Keratinocyte (primary cell): ENCODE measurements at regions not wholly inside any gene's neighbourhood (a gene's known extent, or its start where the extent isn't known, plus 50 kb on each side); places are given as distances from the start of the nearest gene placed in this dataset.

Experiments used
- DNase-seq: peaks from one replicate; pipeline ENCODE4 v3.0.0-alpha.2; 2011; ENCODE audit warnings: low read depth, missing footprints, low spot score
- FAIRE-seq: peaks from 2 replicates; lab custom pipeline; 2011; peaks lifted over from hg19 to GRCh38; lab: Jason Lieb, UNC
- H2AFZ ChIP-seq: 2 replicates; pipeline ENCODE4 v1.6.0; 2012; ENCODE audit warnings: low read length, control low read depth, inconsistent platforms; ENCODE audit not compliant: control insufficient read depth
- H3K27ac ChIP-seq: 2 replicates; pipeline ENCODE4 v1.5.1; 2011; ENCODE audit warnings: low read length; ENCODE audit not compliant: control insufficient read depth, insufficient read depth
- H3K27me3 ChIP-seq: 3 replicates; pipeline ENCODE4 v1.6.0; 2011; ENCODE audit warnings: low read length; ENCODE audit not compliant: control insufficient read depth, insufficient read depth; ENCODE audit errors: extremely low read depth
- H3K36me3 ChIP-seq, 2 experiments: 2 replicates in 1 of 2; 3 replicates in 1 of 2; pipeline ENCODE4 v1.5.1; 2011; ENCODE audit warnings: low read length in 2 of 2, mild to moderate bottlenecking in 1 of 2; ENCODE audit not compliant: control insufficient read depth in 2 of 2, insufficient read depth in 2 of 2; ENCODE audit errors: extremely low read depth in 1 of 2
- H3K4me1 ChIP-seq: 3 replicates; pipeline ENCODE4 v1.5.1; 2011; ENCODE audit warnings: low read length; ENCODE audit not compliant: control insufficient read depth, insufficient read depth; ENCODE audit errors: extremely low read depth
- H3K4me2 ChIP-seq: 3 replicates; pipeline ENCODE4 v1.6.0; 2011; ENCODE audit warnings: low read depth, low read length; ENCODE audit not compliant: control insufficient read depth, insufficient read depth; ENCODE audit errors: extremely low read depth
- H3K4me3 ChIP-seq, 3 experiments: fragments of 200-600 bp in 1 of 3; sonication (generic) in 1 of 3; 2 replicates in 2 of 3; 3 replicates in 1 of 3; pipeline ENCODE4 v1.5.1; 2011 to 2016; ENCODE audit warnings: low read length in 3 of 3, mild to moderate bottlenecking in 3 of 3, control low read depth in 2 of 3, inconsistent platforms in 1 of 3, low read depth in 1 of 3, mixed read lengths in 1 of 3, mixed run types in 1 of 3, moderate library complexity in 1 of 3; ENCODE audit not compliant: control insufficient read depth in 2 of 3, insufficient read depth in 2 of 3; ENCODE audit errors: extremely low read depth in 1 of 3
- H3K79me2 ChIP-seq: 2 replicates; pipeline ENCODE4 v1.6.0; 2012; ENCODE audit warnings: low read length; ENCODE audit not compliant: control insufficient read depth, insufficient read depth
- H3K9ac ChIP-seq: 3 replicates; pipeline ENCODE4 v1.6.0; 2011; ENCODE audit warnings: low read length; ENCODE audit not compliant: control insufficient read depth, insufficient read depth; ENCODE audit errors: extremely low read depth
- H3K9me1 ChIP-seq: 3 replicates; pipeline ENCODE4 v1.6.0; 2011; ENCODE audit warnings: low read length; ENCODE audit not compliant: control insufficient read depth, insufficient read depth; ENCODE audit errors: extremely low read depth
- H3K9me3 ChIP-seq: 2 replicates; pipeline ENCODE4 v1.5.1; 2012; ENCODE audit warnings: low read depth, low read length; ENCODE audit not compliant: control insufficient read depth
- H4K20me1 ChIP-seq: 3 replicates; pipeline ENCODE4 v1.6.0; 2011; ENCODE audit warnings: low read length; ENCODE audit not compliant: control insufficient read depth, insufficient read depth; ENCODE audit errors: extremely low read depth
- CTCF ChIP-seq, 3 experiments: IDR thresholded peaks in 1 of 3; conservative IDR thresholded peaks in 1 of 3; optimal IDR thresholded peaks in 1 of 3; 2 replicates in 2 of 3; 3 replicates in 1 of 3; pipeline versions ENCODE3 to v1.5.1; 2011; ENCODE audit warnings: low read length in 3 of 3, mild to moderate bottlenecking in 3 of 3, moderate library complexity in 2 of 3, control low read depth in 1 of 3, inconsistent platforms in 1 of 3; ENCODE audit not compliant: insufficient read depth in 2 of 3; ENCODE audit errors: extremely low read depth in 1 of 3
- EZH2 ChIP-seq: IDR thresholded peaks from one replicate; pipeline ENCODE4 v1.6.1; 2012; ENCODE audit warnings: inconsistent platforms, mild to moderate bottlenecking, low read length, moderate library complexity
- dilution Hi-C: fragments of 300-500 bp; cut with MboI; formaldehyde crosslinking; loops from one replicate; pipeline ENCODE4 v1.7.0; 2020; ENCODE audit warnings: low sequenced_read_pairs; ENCODE audit not compliant: extremely low pct_ligation_motif_present

- H3K9me3 ChIP-seq, result no peaks in the 10 kb centered on the region
- FAIRE-seq (no peak), DNase-seq (no peak)
- H3K4me2 ChIP-seq, result peak overlapping the region; percentile 29
- H3K9me1 ChIP-seq, result no peaks in the 10 kb centered on the region
- no peaks in the 10 kb centered on the region for H4K20me1 ChIP-seq
- TF ChIP-seq CTCF (optimal IDR thresholded peaks at IDR 0.05 in 1 of 3, IDR thresholded peaks at IDR 0.05 in 1 of 3, conservative IDR thresholded peaks at IDR 0.05 in 1 of 3; ENCODE audit: extremely low read depth in 1 of 3, insufficient read depth in 2 of 3, low read length in 3 of 3) (no peak), EZH2 (no peak)
- H3K27ac ChIP-seq, result no peak overlapping the region
- dilution Hi-C loops, result no loop called here
- no peaks in the 10 kb centered on the region for H3K36me3 ChIP-seq
- peak overlapping the region; percentile 11 for H3K9ac ChIP-seq
- peaks cover 16% of the 10 kb centered on the region for H3K4me1 ChIP-seq
- H3K27me3 ChIP-seq, result no peaks in the 10 kb centered on the region
- H2AFZ ChIP-seq, result peak overlapping the region; percentile 23
- no peaks in the 10 kb centered on the region for H3K79me2 ChIP-seq
- H3K4me3 ChIP-seq, result peak overlapping the region; percentile 13 to 44 (median 39)
Observed at GRCh38 chr14:61188196-61188595, 92.9 kb downstream of the TMEM30B start.

DNA sequence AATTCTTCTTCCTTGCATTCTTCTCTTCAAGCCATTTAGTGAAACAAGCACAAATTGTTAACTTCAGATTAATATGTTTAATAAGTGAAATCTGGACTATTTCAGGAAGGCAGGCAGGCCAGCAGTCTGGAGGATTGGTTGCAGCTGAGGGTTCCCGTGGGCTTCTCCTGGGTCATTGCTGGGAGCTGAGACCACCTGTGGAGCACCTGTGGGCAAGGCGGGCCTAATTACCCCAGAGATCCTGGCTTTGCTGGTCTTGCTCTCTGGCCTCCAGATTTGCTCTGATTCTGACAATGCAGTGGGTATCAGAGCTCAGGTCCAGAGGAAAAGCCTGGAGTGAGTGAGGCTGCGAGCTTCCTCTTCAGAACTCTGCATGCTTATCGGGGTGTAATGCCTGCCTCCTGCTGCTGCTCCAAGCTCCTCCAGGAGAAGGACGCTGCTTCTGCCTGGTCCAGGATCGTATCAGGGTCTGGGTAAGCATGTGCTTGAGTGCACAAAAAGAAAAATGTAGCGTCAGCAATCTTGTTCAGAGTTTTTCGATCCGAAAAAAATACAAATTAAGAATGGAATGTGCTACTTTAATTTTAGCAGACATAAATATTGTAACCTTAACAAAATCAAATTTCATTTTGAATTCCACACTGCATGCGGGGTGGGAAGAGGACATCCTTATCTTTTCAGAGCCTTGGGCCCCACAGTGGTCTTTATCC is 93.8 kb downstream of the TMEM30B start:
- H4K20me1 ChIP-seq, result no peaks in the 10 kb centered on the region
- TF ChIP-seq CTCF (optimal IDR thresholded peaks at IDR 0.05 in 1 of 3, IDR thresholded peaks at IDR 0.05 in 1 of 3, conservative IDR thresholded peaks at IDR 0.05 in 1 of 3; ENCODE audit: extremely low read depth in 1 of 3, insufficient read depth in 2 of 3, low read length in 3 of 3) (no peak), EZH2 (no peak)
- DNase-seq, result no peak
- H3K9me3 ChIP-seq, result no peaks in the 10 kb centered on the region
- dilution Hi-C loops, result no loop called here
- no peaks in the 10 kb centered on the region for H3K9me1 ChIP-seq
- H3K36me3 ChIP-seq, result no peaks in the 10 kb centered on the region
- H3K4me2 ChIP-seq, result no peak overlapping the region
- H3K27ac ChIP-seq, result no peak overlapping the region
- H3K4me1 ChIP-seq, result peaks cover 16% of the 10 kb centered on the region
- no peaks in the 10 kb centered on the region for H3K27me3 ChIP-seq
- no peak for FAIRE-seq
- no peak overlapping the region for H3K9ac ChIP-seq
- no peak overlapping the region for H3K4me3 ChIP-seq
- no peak overlapping the region for H2AFZ ChIP-seq
- H3K79me2 ChIP-seq, result no peaks in the 10 kb centered on the region
